ENCODE measurements at regions not wholly inside any gene's neighbourhood (a gene's known extent, or its start where the extent isn't known, plus 50 kb on each side); places are given as distances from the start of the nearest gene placed in this dataset.

DNA sequence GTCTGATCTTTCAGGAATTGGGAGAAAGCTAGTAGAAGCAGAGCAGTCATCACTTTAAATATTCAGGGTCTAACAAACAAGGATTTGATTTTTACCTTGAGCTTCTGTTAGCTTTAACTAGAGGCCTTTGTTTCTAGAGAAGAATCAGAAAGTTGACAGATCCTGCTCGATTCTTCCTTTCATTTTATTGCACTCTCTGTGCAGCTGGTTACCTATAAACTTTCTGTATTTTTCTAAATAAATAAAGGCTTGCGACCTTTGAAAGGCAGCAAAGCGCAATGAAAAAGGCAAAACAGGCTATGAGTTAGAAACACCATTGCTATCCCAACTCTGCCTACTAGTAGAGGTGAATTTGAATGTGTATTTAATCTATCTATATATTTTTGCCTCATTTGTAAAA, 101.4 kb upstream of the NPY2R start:
- DNase-seq: no peak

DNA sequence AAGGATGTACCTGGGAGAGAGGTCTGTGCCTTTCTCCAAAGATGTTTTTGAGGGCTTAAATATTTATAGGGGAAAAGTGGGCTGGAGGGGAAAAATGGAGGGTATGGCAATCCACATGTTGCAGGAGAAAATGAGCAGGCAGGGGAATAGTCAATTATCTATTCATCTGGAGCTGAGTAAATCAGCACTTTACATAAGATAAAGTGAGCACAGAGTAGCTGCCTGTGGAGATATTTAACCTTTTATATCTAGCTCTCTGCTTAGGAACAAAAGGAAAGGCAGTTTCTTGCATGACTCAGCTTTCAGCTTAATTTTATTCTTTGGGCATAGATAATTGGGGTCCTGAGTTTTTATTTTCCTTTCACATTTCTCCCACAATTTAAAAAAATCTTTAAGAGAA, 93.6 kb upstream of the NPY2R start:
- DNase-seq: no peak

DNA sequence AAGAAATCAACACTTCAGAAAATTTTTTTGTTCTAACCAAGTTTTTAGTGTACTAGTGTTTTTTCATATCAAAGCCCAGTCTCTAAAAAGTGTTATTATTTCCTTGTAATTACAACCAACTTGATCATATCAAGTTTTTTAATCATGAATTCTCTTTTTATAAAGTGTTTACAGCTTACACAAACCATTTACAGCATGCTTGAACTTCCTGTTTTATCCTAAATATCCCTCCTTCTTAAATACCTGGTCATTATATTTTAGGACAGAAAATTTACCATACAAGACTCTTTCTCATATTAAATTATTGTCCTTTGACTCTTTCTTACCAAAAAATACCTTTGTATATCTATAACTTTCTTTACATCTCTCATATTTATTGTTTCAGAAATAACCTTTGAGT, 89.4 kb upstream of the NPY2R start:
- DNase-seq: no peak

DNA sequence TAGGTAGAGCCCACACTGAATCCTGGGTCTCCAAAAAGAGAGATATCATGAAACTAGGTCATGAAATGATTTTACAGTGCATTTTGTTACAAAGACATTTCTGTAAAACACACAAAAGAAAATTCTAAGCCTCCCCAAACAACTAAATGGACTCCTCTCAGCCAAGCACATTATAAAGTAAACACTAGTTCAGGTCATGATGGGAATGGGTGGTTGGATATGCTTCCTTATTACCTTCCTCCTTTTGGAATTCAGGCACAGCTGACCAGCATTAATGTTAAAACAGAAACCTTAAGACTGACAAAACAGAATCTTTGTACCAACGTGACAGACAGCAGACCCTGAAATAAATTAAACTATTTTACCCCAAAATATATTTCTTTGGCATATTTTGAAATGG, 87.9 kb upstream of the NPY2R start:
- no peak for DNase-seq

DNA sequence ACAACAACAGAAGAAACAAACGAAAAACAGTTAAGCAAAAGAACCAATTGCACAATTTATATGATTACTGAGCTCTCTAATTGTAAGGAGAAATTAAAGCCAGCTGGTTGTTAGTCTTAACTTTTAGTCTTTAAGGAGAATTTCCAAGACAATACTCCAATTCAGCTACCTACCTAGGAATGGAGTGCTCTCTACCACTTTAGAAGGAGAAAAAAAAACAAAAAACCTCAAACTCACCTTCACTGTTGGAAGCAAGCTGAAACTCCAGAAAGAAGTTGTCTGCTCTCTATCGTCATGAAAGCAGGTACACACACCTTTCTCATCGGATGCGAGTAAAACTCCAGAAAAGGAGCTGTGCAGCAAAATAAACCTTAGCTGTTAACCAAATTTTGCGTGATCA, 86.1 kb upstream of the NPY2R start:
- no peak for DNase-seq

GRCh38 chr4:155134136-155134535, 74.3 kb upstream of the NPY2R start:
- no peak for DNase-seq

DNA sequence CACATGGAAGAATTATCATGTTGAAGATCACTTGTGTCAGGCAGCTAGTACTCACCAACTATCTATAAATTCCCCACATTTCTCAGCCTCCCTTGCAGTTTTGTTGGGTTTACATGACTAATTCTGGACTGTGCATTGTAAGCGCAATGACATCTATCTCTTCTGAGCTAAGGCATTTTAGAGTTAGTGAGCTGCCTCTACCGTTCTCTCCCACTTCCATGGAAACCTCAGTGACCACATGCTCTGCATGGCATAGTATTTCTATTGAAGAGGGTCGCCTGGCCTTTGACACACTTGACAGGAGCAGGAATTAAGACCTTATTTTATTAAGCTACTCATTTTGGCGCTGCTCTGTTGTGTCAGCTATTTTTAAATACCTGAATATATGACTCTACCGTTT, 67.5 kb upstream of the NPY2R start:
- no peak for DNase-seq

- no peak for DNase-seq
Measured at GRCh38 chr4:155143512-155143911, 64.9 kb upstream of the NPY2R start.

Data from NCI-H526 treated with DMSO at 0.1 percent for 48 hours (cell line).